Trophoblast cell (in vitro differentiated cells and primary cell): ENCODE measurements at regions not wholly inside any gene's neighbourhood (a gene's known extent, or its start where the extent isn't known, plus 50 kb on each side); places are given as distances from the start of the nearest gene placed in this dataset.

ENCODE experiments used
- DNase-seq, 2 donors: peaks; one replicate each; pipeline ENCODE4 v3.0.0-alpha.2; 2016
- H2AFZ ChIP-seq: 2 replicates; pipeline ENCODE4 v1.6.1; 2013; ENCODE audit warnings: low read length, moderate library complexity, mild to moderate bottlenecking; ENCODE audit not compliant: insufficient read depth, poor library complexity
- H2AK5ac ChIP-seq: 2 replicates; pipeline ENCODE4 v1.6.1; 2013; ENCODE audit warnings: mild to moderate bottlenecking, low read length
- H2BK120ac ChIP-seq: 2 replicates; pipeline ENCODE4 v1.6.1; 2013; ENCODE audit warnings: low read length, mild to moderate bottlenecking, moderate library complexity; ENCODE audit not compliant: insufficient read depth, poor library complexity
- H2BK12ac ChIP-seq: 2 replicates; pipeline ENCODE4 v1.6.1; 2013; ENCODE audit warnings: mild to moderate bottlenecking, low read length, moderate library complexity
- H2BK5ac ChIP-seq: 2 replicates; pipeline ENCODE4 v1.6.1; 2013; ENCODE audit warnings: low read length, low read depth, moderate library complexity, mild to moderate bottlenecking; ENCODE audit not compliant: poor library complexity
- H3K14ac ChIP-seq: 2 replicates; pipeline ENCODE4 v1.6.1; 2013; ENCODE audit warnings: mild to moderate bottlenecking, low read length
- H3K18ac ChIP-seq: 2 replicates; pipeline ENCODE4 v1.6.1; 2013; ENCODE audit warnings: mild to moderate bottlenecking, low read length
- H3K23ac ChIP-seq: 2 replicates; pipeline ENCODE4 v1.6.1; 2013; ENCODE audit warnings: low read length
- H3K27ac ChIP-seq: 2 replicates; pipeline ENCODE4 v1.5.1; 2013; ENCODE audit warnings: low read depth, mild to moderate bottlenecking, inconsistent platforms, low read length, moderate library complexity
- H3K27me3 ChIP-seq: 2 replicates; pipeline ENCODE4 v1.6.1; 2013; ENCODE audit warnings: inconsistent platforms, mild to moderate bottlenecking, low read length, moderate library complexity; ENCODE audit not compliant: insufficient read depth
- H3K36me3 ChIP-seq, 2 experiments: 1 replicate in 1 of 2; 2 replicates in 1 of 2; pipeline ENCODE4 v1.6.1; 2013; ENCODE audit warnings: low read length in 2 of 2, mild to moderate bottlenecking in 2 of 2, moderate library complexity in 1 of 2; ENCODE audit not compliant: insufficient read depth in 2 of 2, control insufficient read depth in 1 of 2
- H3K4ac ChIP-seq: 2 replicates; pipeline ENCODE4 v1.6.1; 2013; ENCODE audit warnings: low read depth, mild to moderate bottlenecking, low read length, moderate library complexity
- H3K4me1 ChIP-seq, 2 experiments: 1 replicate in 1 of 2; 2 replicates in 1 of 2; pipeline ENCODE4 v1.6.1; 2013; ENCODE audit warnings: low read length in 2 of 2, mild to moderate bottlenecking in 2 of 2, moderate library complexity in 1 of 2; ENCODE audit not compliant: insufficient read depth in 2 of 2, control insufficient read depth in 1 of 2
- H3K4me2 ChIP-seq: 2 replicates; pipeline ENCODE4 v1.6.1; 2013; ENCODE audit warnings: inconsistent platforms, mild to moderate bottlenecking, low read length, moderate library complexity
- H3K4me3 ChIP-seq: 2 replicates; pipeline ENCODE4 v1.5.1; 2013; ENCODE audit warnings: mild to moderate bottlenecking, low read depth, low read length, inconsistent platforms
- H3K79me1 ChIP-seq: one replicate; pipeline ENCODE4 v1.6.1; 2013; ENCODE audit warnings: low read length
- H3K79me2 ChIP-seq: 2 replicates; pipeline ENCODE4 v1.6.1; 2013; ENCODE audit warnings: low read length, mild to moderate bottlenecking; ENCODE audit not compliant: control insufficient read depth, insufficient read depth, poor library complexity
- H3K9ac ChIP-seq: 2 replicates; pipeline ENCODE4 v1.6.1; 2013; ENCODE audit warnings: mild to moderate bottlenecking, low read length
- H3K9me3 ChIP-seq: 2 replicates; pipeline ENCODE4 v1.6.1; 2013; ENCODE audit warnings: low read depth, mild to moderate bottlenecking, control low read depth, inconsistent platforms, low read length; ENCODE audit not compliant: insufficient read depth
- H4K12ac ChIP-seq: 2 replicates; pipeline ENCODE4 v1.6.1; 2013; ENCODE audit warnings: low read depth, mild to moderate bottlenecking, low read length, moderate library complexity
- H4K8ac ChIP-seq: 2 replicates; pipeline ENCODE4 v1.6.1; 2013; ENCODE audit warnings: low read depth, mild to moderate bottlenecking, low read length, moderate library complexity
- H4K91ac ChIP-seq: one replicate; pipeline ENCODE4 v1.6.1; 2013; ENCODE audit warnings: low read depth, mild to moderate bottlenecking, low read length, moderate library complexity
- WGBS: extraction: QIAGEN DNeasy Blood & Tissue Kit; methylation state at CpG from one replicate; pipeline ENCODE4 v1.1.7; 2013; ENCODE audit warnings: missing lambda C conversion rate; ENCODE audit not compliant: insufficient read length, insufficient coverage; ENCODE audit errors: extremely low coverage; 5-methylcytosine and 5-hydroxymethylcytosine counted together

- H2AFZ ChIP-seq, result no peak overlapping the region
- H3K27ac ChIP-seq, result no peak overlapping the region
- no peak overlapping the region for H3K14ac ChIP-seq
- H3K9me3 ChIP-seq, result peaks cover 4% of the 10 kb centered on the region
- no peak overlapping the region for H3K9ac ChIP-seq
- WGBS, result no CpG with 5 or more reads among the region's 2 CpGs
- H4K12ac ChIP-seq, result no peak overlapping the region
- H2BK12ac ChIP-seq, result no peak overlapping the region
- no peaks in the 10 kb centered on the region for H3K79me1 ChIP-seq
- H2BK120ac ChIP-seq, result no peak overlapping the region
- no peak overlapping the region for H4K8ac ChIP-seq
- H3K4ac ChIP-seq, result no peak overlapping the region
- DNase-seq, result peak; percentile 2
- H3K36me3 ChIP-seq, result no peaks in the 10 kb centered on the region
- H3K4me1 ChIP-seq, result peaks cover 0 to 4% of the 10 kb centered on the region in 2 experiments
- H2AK5ac ChIP-seq, result no peak overlapping the region
- no peak overlapping the region for H3K4me3 ChIP-seq
- no peak overlapping the region for H3K18ac ChIP-seq
- H2BK5ac ChIP-seq, result no peak overlapping the region
- H3K27me3 ChIP-seq, result no peaks in the 10 kb centered on the region
- no peak overlapping the region for H3K4me2 ChIP-seq
- H3K79me2 ChIP-seq, result no peaks in the 10 kb centered on the region
- no peak overlapping the region for H4K91ac ChIP-seq
- H3K23ac ChIP-seq, result no peak overlapping the region
Observed at GRCh38 chr2:139867601-139868226, 1087.5 kb upstream of the NXPH2 start.

- Histone ChIP-seq H3K4me2 (no peak overlapping the region), H3K4me3 (no peak overlapping the region), H3K4me1 (peaks cover 0 to 4% of the 10 kb centered on the region in 2 experiments), H2BK5ac (no peak overlapping the region), H4K12ac (no peak overlapping the region), H2AK5ac (no peak overlapping the region), H2BK12ac (no peak overlapping the region), H2BK120ac (no peak overlapping the region), H4K91ac (no peak overlapping the region), H2AFZ (no peak overlapping the region), H3K79me1 (no peaks in the 10 kb centered on the region), H4K8ac (no peak overlapping the region), H3K18ac (no peak overlapping the region), H3K79me2 (no peaks in the 10 kb centered on the region), H3K14ac (no peak overlapping the region), H3K27ac (peak overlapping the region; percentile 15), H3K36me3 (no peaks in the 10 kb centered on the region), H3K9me3 (peaks cover 2% of the 10 kb centered on the region), H3K9ac (no peak overlapping the region), H3K27me3 (no peaks in the 10 kb centered on the region), H3K23ac (no peak overlapping the region), H3K4ac (no peak overlapping the region)
- DNase-seq, result peak; percentile 23 to 38
- WGBS, result no CpG with 5 or more reads among the region's 6 CpGs
Observed at GRCh38 chr2:139864821-139865302, 1084.7 kb upstream of the NXPH2 start.

- Histone ChIP-seq H3K27me3 (no peaks in the 10 kb centered on the region), H3K79me1 (no peaks in the 10 kb centered on the region), H3K4me2 (no peak overlapping the region), H3K4me3 (no peak overlapping the region), H3K23ac (no peak overlapping the region), H4K8ac (no peak overlapping the region), H3K18ac (no peak overlapping the region), H2BK120ac (no peak overlapping the region), H3K9ac (no peak overlapping the region), H2AK5ac (no peak overlapping the region), H2AFZ (no peak overlapping the region), H3K4me1 (no peaks in the 10 kb centered on the region), H3K9me3 (no peaks in the 10 kb centered on the region), H2BK12ac (no peak overlapping the region), H2BK5ac (no peak overlapping the region), H3K27ac (no peak overlapping the region), H4K12ac (no peak overlapping the region), H3K36me3 (no peaks in the 10 kb centered on the region), H3K14ac (no peak overlapping the region), H3K4ac (no peak overlapping the region), H4K91ac (no peak overlapping the region), H3K79me2 (no peaks in the 10 kb centered on the region)
- WGBS, result no CpG with 5 or more reads among the region's 3 CpGs
- no peak for DNase-seq
Observed at GRCh38 chr2:139854769-139855483, 1074.7 kb upstream of the NXPH2 start.

- no peak overlapping the region for H3K4me3 ChIP-seq
Observed at GRCh38 chr2:139850254-139850890, 1070.2 kb upstream of the NXPH2 start.

More at GRCh38 chr2:139850254-139850890, 1070.2 kb upstream of the NXPH2 start:
- Histone ChIP-seq H3K27ac (no peak overlapping the region), H3K4me1 (no peaks in the 10 kb centered on the region), H3K4ac (no peak overlapping the region), H4K12ac (no peak overlapping the region), H4K8ac (no peak overlapping the region), H2BK12ac (no peak overlapping the region), H4K91ac (no peak overlapping the region), H3K79me2 (no peaks in the 10 kb centered on the region), H3K14ac (no peak overlapping the region), H2BK5ac (no peak overlapping the region), H3K79me1 (no peaks in the 10 kb centered on the region), H3K23ac (no peak overlapping the region), H3K4me2 (no peak overlapping the region), H3K27me3 (no peaks in the 10 kb centered on the region), H3K9ac (no peak overlapping the region), H2AFZ (no peak overlapping the region), H3K9me3 (no peaks in the 10 kb centered on the region), H2BK120ac (no peak overlapping the region), H3K36me3 (no peaks in the 10 kb centered on the region), H2AK5ac (no peak overlapping the region), H3K18ac (no peak overlapping the region)
- no CpG with 5 or more reads among the region's 1 CpG for WGBS
- no peak for DNase-seq
